Prostate gland (tissue), 2 donors: ENCODE measurements at regions not wholly inside any gene's neighbourhood (a gene's known extent, or its start where the extent isn't known, plus 50 kb on each side); places are given as distances from the start of the nearest gene placed in this dataset.

Experiments used
- DNase-seq: peaks from one replicate; pipeline ENCODE4 v3.0.0-alpha.2; 2019; ENCODE audit warnings: low spot score
- H3K27ac ChIP-seq, 2 donors: fragments of 200-600 bp; sonication (generic); 2 replicates each; pipeline ENCODE4 v1.5.1; 2017 to 2019
- H3K27me3 ChIP-seq: fragments of 200-600 bp; sonication (generic); replicated peaks from 2 replicates; pipeline ENCODE4 v1.5.1; 2019; ENCODE audit not compliant: insufficient read depth
- H3K36me3 ChIP-seq, 2 donors: fragments of 200-600 bp; sonication (generic); 1 replicate in 1 of 2; 2 replicates in 1 of 2; pipeline versions ENCODE4 v1.5.1 to v1.8.1; 2017 to 2019
- H3K4me1 ChIP-seq: fragments of 200-600 bp; sonication (generic); replicated peaks from 2 replicates; pipeline ENCODE4 v1.5.1; 2019
- H3K4me3 ChIP-seq, 2 donors: fragments of 200-600 bp; sonication (generic); 2 replicates each; pipeline ENCODE4 v1.5.1; 2017 to 2019
- H3K9me3 ChIP-seq: fragments of 200-600 bp; sonication (generic); 2 replicates; pipeline ENCODE4 v1.5.1; 2017
- CTCF ChIP-seq, 4 experiments: fragments of 200-600 bp in 2 of 4; fragments of 450-650 bp in 2 of 4; sonication (generic) in 2 of 4; IDR thresholded peaks; 1 replicate in 3 of 4; 2 replicates in 1 of 4; pipeline ENCODE4 v1.5.1; 2016 to 2019; ENCODE audit warnings: antibody characterized with exemption in 4 of 4, mild to moderate bottlenecking in 2 of 4, moderate library complexity in 2 of 4
- POLR2A ChIP-seq: fragments of 450-650 bp; IDR thresholded peaks from one replicate; pipeline ENCODE4 v1.6.1; 2016; ENCODE audit warnings: antibody characterized with exemption, mild to moderate bottlenecking
- POLR2AphosphoS5 ChIP-seq: sonication (generic); formaldehyde crosslinking; IDR thresholded peaks from one replicate; pipeline ENCODE4 v1.6.1; 2017; ENCODE audit warnings: antibody characterized with exemption
- WGBS: methylation state at CpG from one replicate; pipeline ENCODE4 v1.1.5; 2018; 5-methylcytosine and 5-hydroxymethylcytosine counted together
- intact Hi-C: fragments of 100-400 bp; cut with DNase I; formaldehyde crosslinking; loops from one replicate; pipeline ENCODE4 v1.14.2; 2022

GRCh38 chr7:63117-63480, 129.3 kb upstream of the FAM20C start:
- 90% methylated on average over 5 of the region's 5 CpGs for WGBS
- intact Hi-C loops, result no loop called here
- Histone ChIP-seq H3K4me1 (no peaks in the 10 kb centered on the region), H3K27me3 (no peaks in the 10 kb centered on the region), H3K9me3 (no peaks in the 10 kb centered on the region), H3K27ac (no peak overlapping the region), H3K36me3 (no peaks in the 10 kb centered on the region), H3K4me3 (no peak overlapping the region)
- no peak for TF ChIP-seq CTCF (IDR thresholded peaks at IDR 0.05)
- no peak for TF ChIP-seq POLR2AphosphoS5
- TF ChIP-seq POLR2A, result no peak
- DNase-seq, result no peak

DNA sequence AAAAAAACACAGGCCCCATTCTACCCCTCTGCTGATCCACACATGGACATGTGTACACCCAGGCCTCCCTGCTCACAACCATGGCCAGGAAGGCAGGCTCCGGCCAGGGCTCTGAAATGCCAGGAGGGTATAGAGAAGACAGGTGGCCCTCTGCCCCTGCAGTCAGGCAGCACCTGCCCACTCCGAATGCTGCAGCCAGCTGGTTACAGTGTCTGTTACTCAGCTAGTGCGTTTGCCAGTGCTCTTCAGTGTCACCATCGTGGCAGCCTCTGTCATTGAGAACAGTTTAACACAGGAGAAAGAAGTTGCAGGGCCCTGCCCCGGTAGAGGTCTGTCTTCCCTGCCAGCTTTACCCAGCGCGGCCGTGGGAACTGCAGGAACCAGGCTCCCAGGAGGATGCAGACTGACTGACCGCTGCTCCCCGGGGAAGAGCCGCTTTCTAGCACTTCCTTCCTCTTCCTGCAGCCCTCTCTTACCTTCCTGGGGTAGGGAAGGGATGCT, 128.8 kb upstream of the FAM20C start:
- Histone ChIP-seq H3K4me1 (no peaks in the 10 kb centered on the region), H3K9me3 (no peaks in the 10 kb centered on the region), H3K36me3 (no peaks in the 10 kb centered on the region), H3K27me3 (no peaks in the 10 kb centered on the region), H3K4me3 (no peak overlapping the region), H3K27ac (no peak overlapping the region)
- intact Hi-C loops, result no loop called here
- DNase-seq, result no peak
- 76% methylated on average over 11 of the region's 11 CpGs for WGBS
- no peak for TF ChIP-seq CTCF (IDR thresholded peaks at IDR 0.05)

GRCh38 chr7:64098-64915, 128.1 kb upstream of the FAM20C start:
- H3K4me1 ChIP-seq, result no peaks in the 10 kb centered on the region
- intact Hi-C loops, result no loop called here

DNA sequence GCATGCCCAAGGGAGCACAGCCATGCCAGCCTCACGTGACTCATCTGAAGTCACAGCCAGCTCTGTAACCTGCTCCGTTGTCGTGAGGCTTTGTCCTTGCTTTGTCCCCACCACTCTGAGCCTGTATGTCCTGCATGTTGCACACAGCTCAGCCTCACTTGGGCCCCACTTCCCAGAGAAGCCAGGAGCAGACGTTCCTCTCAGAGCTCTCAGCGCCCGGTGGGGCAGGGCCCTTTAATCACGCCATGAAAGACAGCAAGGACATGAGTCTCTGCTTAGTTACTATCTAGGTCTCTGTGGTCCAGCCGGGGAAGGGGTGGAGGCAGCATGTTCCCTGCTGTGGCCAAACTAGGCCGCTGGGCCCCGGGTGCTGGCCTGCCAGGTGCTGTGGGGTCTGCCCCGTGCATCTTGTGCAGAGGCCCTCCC, 127.4 kb upstream of the FAM20C start:
- intact Hi-C loops, result no loop called here
- no peaks in the 10 kb centered on the region for H3K27me3 ChIP-seq
- WGBS, result 72% methylated on average over 10 of the region's 11 CpGs
- no peak for DNase-seq
- H3K4me3 ChIP-seq, result no peak overlapping the region
- no peak overlapping the region for H3K27ac ChIP-seq
- no peak for TF ChIP-seq POLR2AphosphoS5
- no peaks in the 10 kb centered on the region for H3K4me1 ChIP-seq
- no peaks in the 10 kb centered on the region for H3K36me3 ChIP-seq
- no peaks in the 10 kb centered on the region for H3K9me3 ChIP-seq

More at GRCh38 chr7:64098-64915, 128.1 kb upstream of the FAM20C start:
- H3K4me3 ChIP-seq, result no peak overlapping the region
- H3K27ac ChIP-seq, result no peak overlapping the region
- DNase-seq, result peak; percentile 27
- 60% methylated on average over 6 of the region's 6 CpGs for WGBS
- H3K27me3 ChIP-seq, result no peaks in the 10 kb centered on the region
- no peaks in the 10 kb centered on the region for H3K36me3 ChIP-seq
- TF ChIP-seq POLR2AphosphoS5 (peak; percentile 16), CTCF (IDR thresholded peaks at IDR 0.05) (peak in 3 of 4 experiments; percentile 13 to 66 (median 51)), POLR2A (no peak)
- no peaks in the 10 kb centered on the region for H3K9me3 ChIP-seq

GRCh38 chr7:65554-65953, 126.8 kb upstream of the FAM20C start:
- Histone ChIP-seq H3K9me3 (no peaks in the 10 kb centered on the region), H3K27ac (no peak overlapping the region), H3K4me1 (no peaks in the 10 kb centered on the region), H3K27me3 (no peaks in the 10 kb centered on the region), H3K36me3 (no peaks in the 10 kb centered on the region), H3K4me3 (no peak overlapping the region)
- no peak for TF ChIP-seq POLR2A
- no peak for TF ChIP-seq POLR2AphosphoS5
- TF ChIP-seq CTCF (IDR thresholded peaks at IDR 0.05), result no peak
- intact Hi-C loops, result no loop called here
- DNase-seq, result no peak
- WGBS, result 97% methylated on average over 8 of the region's 8 CpGs
